AG08396 (cell line): ENCODE measurements at regions not wholly inside any gene's neighbourhood (a gene's known extent, or its start where the extent isn't known, plus 50 kb on each side); places are given as distances from the start of the nearest gene placed in this dataset.
A peak's percentile ranks its signal among the peaks of the same experiment; 100 is the strongest.
"Not testable (repeated sequence)": the region's sequence is repeated elsewhere in the genome, so short reads cannot be mapped to it uniquely, and the experiment has no call there.

Source experiments
- DNase-seq: peaks from one replicate; pipeline ENCODE4 v3.0.0; 2012; ENCODE audit warnings: low spot score, mixed read lengths

DNA sequence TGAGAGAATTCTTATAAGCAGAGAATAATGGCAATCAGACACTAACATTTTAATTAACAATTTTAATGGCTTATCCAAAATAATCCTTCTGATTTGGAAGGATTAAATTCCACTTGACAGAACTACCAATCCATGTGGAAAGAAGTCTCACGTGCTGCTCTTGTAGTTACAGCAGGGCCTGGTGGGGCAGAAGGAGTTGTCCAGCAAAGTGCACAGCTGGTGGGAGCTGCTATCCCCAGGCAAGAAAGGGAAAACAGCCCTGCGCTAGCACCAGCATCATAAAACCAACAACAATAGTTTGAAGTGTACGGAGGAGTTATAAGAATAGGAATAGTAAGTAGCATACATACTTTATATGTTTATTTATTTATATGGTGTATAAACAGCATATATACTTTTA lies 127.4 kb upstream of the TRIM2 start:
- DNase-seq = no peak

DNA sequence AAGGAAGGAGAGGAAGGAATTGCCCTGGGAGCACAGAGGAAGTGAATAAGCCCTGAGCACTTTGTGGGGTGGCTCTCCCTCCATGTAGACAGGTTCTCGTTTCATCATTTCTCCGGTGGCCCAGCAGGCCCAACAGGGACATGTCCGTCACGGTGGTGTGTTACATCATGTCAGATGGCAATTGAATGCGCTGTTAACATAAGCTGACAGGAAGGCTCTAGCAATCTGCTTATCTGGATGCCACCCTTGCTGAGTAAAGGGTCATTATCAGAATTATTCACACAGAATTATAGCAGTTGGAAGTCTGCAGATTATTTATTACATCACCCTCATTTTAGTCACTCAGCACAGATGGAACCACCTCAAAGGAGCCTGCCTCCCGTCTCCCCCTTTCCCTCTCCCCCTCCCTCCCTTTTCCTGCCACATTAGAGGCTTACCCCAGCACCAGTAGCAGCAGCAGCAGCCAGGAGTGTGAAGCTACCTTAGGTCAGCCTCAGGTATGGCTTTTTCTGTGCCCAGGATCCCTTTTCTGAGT lies 124.3 kb upstream of the TRIM2 start:
- no peak for DNase-seq

DNA sequence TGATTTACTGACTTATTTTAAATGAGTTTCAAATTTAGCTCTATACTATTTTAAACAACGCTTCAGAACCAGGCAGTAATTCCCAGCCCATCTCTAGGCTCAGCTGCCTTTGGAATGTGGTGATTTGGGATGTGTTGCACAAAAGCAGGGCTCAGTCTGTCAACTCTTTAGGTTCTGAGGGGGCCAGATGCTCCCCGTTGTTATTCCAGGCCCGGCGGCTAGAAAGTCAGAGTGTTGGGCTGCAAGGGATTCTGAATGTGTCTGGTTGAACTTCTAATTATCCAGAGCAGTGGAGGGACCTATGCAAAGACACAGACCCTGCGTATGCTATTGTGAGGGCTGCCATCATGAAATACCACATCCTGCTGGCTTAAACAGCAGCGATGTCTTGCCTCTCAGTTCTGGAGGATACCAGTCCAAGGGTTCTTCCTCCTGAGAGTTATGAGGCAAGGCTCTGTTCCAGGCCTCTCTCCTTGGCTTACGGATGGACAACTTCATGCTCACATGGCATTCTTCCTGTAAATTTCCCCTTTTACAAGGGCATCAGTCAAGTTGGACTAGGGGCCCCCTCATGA lies 123.2 kb upstream of the TRIM2 start:
- no peak for DNase-seq

DNA sequence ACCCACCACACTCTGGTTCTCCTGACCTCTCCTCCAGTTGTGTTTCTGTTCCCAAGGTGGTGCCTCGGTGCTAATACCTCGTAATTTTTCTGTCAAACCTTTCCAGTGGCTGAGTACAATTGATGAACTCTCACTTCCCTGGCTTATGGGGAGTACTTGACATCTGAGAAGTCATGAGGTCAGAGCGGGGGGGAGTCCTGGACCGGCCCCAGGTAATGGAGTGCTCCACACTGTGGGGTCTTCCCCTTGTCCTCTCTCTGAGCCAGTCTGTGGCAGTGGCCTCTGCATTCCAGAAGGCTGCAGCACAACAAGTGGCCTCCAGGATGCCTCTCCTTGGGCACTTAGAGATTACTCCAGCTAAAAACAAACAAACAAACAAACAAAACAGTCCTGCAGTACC lies 122.5 kb upstream of the TRIM2 start:
- no peak for DNase-seq

DNA sequence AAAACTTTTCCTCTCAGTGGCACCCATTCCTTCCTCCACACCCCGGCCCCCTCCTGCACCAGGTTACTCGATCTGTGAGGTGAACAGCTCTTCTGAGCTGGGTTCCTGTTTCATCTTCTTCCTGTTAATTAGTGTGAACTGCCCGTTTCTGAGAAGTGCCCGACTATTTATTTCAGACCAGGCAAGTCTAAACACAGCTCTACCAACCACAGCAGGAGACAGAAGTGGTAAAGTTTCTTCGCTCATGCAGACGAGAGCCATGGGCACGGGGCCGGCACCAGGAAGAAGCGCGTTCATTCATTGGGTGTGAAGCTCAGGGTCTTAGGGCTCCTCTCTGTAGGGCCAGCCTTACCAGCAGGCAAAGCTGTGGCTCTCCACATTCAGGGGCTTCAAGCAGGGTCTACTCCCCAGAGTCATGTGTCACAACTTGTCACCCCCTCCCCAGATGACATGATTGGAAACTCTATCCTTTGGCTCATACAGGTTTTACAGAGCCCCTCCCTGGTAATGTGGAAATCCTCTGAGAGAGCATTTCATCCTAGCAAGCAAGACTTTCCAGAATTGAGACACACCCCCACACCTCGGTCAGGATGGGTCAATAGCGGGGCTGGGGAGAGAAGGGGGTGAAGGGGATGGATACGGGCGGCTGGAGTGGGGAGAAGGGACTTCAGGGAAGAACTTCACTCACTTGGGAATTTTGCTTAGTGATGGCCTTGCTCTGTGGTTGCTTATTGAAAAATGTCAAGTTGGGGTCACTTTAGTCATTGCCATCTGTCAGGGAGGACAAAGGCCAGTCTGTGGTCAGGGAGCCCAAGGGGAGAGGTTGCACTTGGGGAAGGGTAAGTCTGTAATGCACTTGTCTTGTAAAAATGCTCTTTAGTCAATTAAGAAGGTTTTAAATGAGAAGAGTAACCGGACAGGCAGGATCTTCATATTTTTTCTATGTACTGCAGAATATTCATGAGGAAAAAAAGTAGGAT lies 121.6 kb upstream of the TRIM2 start:
- DNase-seq = no peak

DNA sequence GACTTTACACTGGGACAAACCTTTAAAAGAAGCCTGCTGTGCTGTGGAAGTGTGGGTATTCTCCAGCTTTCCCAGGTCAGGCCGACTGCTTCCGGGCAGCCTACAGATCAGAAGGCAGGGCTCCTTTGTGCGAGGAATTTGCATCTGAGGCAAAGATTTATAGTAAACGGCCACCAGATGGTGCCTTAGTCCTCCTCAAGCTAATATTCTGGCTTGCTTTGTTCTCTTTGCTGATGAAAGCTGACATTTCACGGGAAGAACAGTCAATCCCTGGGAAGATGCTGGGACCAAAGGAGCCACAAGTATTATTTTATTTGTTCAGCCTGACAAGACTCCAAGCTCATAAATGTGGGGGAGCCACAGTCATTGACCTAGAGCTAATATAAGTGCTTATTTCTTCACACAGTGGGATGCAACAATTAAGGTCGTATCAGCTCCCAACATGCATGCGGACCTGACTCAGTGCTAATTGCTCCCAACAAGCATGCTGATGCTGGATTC lies 120.7 kb upstream of the TRIM2 start:
- peak; percentile 77 for DNase-seq

DNA sequence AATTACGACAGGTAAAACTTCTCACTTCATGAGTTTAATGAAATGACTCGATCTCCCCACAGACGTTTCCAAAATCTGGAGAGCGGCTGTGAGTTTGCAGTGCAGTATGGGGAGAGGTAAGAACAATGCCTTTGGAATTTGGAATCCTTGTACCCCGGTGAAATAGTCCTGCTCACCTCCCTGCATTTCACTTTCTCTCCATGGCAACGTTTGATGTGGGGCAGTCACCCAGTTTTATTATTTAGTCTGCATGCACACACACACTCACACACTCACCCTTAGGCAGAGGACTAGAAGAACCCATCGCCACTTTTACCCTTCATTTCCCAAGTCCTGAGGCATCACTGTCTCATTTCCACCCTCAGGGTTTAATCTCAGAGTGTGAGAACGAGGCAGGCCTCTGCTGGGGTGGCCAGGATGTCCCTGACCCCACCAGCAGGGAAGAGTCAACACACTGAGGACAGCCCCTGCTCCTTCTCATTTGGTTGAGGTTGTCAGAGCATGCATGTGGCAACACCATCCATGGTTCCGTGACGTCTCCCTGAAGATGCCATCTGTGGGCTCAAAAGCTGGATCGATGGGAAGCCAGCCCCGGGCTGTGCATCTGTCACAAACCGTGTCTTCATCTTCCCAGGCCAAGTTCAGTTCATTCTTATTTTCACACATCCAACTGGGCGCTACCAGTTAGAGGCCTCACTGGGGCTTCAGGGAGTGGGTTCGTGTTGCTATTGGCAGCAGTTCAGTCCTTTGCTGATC lies 119.8 kb upstream of the TRIM2 start:
- DNase-seq = no peak

DNA sequence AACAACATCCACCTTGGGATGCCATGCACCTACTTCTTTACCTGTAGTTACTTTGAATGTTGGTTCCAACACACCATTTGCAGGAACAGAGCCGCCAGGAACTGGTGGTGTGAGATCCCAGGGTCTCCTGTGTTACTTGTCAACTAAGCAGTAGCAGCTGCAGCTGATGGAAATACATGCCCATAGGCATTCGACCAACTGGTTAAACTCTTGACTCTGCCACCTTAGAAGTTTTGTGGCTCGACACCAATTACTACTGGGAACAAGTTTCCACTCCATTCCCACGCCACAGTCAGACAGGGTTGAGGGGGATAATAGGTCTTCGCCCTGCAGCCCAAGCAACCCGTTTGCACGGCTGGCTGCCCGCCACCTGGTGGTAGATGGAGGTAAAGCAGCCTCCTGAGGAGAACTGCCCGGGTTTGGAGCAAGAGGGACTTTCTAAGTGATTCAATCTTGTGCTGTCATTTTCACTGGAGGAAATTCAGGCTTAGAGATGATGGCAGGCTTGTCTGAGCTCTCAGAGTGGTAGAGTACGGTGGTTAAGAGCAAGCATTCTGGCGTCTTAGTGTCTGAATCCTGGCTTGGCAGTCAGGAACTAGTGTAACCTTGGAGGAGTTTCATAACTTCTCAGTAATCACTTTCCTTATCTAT lies 119.1 kb upstream of the TRIM2 start:
- DNase-seq = peak; percentile 71

DNA sequence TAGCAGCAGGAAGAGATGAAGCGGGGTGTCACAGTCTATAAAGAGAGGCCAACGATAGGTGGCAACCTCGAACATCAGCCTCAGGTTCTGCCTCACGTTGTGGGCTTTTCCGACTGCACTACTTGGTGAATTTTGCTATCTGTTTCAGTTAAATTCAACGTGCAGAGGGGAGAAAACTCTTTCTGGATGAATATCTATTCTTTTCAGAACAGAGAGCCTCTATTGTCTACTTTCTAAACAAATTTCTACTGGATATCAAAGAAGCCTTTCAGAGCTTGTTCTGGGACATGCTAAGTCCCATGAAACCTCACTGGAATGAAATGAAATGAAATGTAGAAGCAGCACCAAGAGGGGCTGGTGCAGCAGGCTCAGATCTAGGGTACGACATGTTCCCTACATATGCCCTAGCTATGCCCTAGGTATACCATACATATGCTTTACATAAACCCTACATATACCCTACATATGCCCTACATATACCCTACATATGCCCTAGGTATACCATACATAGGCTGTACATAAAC lies 116.5 kb upstream of the TRIM2 start:
- DNase-seq = no peak

DNA sequence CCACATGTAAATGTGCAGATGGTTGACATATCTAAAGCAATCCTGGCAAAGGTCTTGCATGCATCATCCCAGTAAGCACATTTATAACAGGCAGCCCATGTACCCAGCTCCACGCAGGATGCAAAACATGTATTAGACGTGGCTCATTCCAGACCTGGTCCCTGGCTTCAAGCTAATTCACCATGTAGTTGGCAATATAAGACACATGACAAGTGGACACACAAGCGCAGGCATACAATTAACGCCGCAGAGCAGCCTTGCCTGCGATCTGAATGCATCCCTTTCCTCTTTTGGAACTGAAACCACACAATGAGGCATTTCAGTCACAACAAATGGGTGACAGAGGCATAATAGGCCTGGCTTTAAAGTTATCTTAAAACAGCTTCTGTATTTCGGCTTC lies 114.5 kb upstream of the TRIM2 start:
- DNase-seq = no peak

DNA sequence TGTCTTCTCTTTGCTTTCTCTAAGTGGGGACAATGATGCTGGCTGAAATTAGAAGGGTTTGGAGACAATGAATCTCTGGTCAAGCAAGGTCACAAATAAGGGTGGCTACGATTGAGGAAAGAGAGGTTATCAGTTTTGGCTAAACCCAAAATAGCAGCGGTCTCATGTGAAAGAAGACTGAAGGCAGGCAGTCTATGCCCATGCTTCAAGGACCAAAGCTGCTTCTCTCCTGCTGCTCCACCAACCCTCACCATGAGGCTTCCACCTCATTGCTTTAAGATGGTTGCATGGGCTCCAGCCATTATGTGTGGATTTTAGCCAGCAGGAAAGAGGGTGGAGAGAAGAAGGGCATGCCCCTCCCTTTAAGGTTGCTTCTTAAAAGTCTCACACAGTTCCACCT lies 114.1 kb upstream of the TRIM2 start:
- no peak for DNase-seq

DNA sequence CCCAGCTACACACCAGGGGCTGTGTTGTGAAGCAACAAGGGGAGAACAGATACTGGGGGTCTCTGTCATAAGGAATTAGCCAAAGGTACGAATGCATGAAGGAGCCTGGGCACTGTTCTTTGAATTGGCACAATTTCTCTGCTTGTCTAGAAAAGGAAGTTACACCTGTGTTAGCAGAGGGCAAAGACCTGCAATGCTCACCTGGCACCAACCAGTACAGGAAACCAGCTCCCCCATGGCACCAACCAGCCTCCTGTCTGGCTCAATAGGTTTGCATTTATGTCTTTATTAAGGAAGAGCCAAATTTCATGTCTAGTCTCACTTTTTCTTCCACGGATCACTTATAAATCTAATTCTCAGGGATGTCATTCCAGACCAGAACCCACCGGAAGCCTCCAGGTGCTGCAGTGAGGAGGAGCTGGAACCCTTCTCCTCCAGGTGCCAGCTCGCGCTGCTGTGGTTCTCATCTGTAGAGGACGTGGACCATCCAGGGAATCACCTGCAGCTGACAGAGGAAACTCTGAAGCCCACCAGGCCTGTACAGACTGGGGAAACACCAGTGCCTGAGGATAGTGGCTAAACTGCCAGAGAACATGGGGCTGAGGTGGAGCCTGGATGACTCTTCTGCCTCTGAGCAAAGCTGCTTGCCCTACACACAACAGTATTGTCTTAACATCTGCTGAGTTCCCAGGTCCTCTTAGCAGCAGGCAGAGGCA lies 113.4 kb upstream of the TRIM2 start:
- DNase-seq = no peak

DNA sequence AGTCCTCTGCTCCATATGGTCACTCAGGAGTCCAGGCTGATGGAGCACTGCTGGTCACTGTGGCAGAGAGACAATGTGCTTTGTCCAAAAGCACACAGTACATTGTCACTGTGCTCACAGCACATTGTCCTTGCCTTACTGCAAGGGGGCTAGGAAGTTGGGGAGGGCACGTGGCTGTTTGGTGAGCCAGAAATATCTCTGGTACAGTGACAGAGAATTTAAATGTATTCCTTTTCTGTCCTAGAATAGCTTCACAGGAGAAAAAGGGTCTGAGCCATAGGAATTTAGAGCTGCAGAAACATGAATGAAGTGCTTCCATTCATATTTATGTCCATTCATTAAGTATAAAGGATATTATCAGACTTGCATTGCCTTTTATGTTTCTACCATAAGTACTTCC lies 110.8 kb upstream of the TRIM2 start:
- no peak for DNase-seq

DNA sequence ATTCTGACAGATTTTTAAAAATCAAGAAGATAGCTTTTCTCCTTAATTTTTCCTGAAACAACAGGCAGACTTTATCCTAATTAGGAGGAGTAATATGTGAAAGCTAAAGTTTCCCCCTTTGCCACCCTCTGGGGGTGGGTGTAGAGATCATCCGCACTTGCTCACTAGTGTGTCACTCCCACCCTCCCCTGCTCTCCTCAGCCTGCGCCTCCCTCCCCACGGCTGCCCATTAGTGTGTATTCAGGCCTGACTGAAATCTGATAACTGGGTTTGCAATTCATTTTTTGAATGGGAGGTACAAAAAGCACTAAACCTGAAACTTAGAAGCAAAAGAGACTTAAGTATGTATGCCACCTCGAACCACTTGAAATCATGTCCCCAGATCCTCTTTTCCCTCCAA lies 110.4 kb upstream of the TRIM2 start:
- no peak for DNase-seq

DNA sequence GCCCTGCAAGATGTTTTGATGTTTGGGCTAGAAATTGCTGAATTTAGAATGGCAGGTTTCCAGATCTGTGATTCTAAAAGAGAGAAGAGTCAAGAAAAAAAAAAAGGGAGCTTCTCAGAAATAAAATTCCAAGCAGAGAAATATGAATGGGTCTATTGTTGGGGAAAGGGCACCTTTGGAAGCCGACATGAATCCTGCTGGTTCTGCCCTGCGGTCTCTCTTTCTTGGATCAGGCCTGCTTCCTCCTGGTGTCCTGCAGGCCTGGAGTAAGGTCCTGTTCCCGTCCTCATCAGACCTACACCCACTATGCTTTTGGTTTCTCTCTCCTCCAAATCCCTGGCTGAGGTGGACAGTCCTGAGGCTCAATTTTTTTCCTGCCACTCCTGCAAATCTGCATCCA lies 109.8 kb upstream of the TRIM2 start:
- DNase-seq = no peak

DNA sequence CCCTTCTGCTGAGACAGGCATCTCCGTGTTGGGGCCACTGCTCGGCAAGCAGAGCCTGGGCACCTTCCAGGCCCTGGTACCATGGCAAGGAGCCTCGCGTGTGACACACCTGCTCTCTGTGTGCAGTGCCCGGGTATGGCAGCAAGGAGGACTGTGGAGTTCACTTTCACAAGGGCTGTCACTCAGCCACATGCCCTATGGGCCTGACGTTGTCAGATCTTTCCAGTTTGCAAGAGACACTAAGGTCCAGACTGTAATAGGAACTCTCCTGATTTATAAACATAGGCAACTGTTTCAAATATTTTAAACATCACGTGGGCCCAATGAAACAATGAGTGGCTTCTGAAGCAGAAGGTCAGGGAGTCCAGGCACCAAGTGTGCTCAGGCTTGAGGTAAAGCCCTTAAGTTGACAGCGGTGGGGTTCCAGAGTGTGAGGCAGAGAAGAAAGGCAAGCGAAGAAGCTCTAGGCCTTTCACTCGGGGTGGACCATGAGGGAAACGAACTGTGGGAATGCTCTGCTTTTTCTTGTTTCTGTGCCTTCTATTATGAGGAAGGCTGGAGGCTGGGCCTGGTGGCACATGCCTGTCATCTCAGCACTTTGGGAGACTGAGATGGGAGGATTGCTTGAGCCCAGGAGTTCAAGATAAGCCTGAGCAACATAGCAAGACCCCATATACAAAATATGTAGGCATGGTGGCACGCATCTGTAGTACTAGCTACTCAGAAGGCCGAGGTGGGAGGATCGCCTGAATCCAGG lies 108.6 kb upstream of the TRIM2 start:
- no peak for DNase-seq

DNA sequence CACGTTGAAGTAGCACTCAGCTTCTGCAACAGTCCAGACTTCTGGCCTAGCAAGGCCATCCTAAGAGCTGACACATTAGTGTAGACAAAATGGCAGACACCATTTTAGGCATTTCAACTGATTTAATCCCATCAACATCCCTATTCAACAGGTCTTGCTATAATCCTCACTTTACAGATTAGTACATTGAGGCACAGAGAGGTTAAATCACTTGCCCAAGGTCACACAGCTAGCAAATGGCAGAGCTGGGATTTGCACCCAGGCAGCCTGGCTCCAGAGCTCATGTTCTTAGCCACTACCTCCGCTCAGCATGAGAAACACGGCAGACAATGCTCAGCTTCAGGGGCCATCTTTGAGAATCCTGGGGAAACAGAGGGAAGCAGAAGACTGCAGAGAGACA lies 107.9 kb upstream of the TRIM2 start:
- no peak for DNase-seq

DNA sequence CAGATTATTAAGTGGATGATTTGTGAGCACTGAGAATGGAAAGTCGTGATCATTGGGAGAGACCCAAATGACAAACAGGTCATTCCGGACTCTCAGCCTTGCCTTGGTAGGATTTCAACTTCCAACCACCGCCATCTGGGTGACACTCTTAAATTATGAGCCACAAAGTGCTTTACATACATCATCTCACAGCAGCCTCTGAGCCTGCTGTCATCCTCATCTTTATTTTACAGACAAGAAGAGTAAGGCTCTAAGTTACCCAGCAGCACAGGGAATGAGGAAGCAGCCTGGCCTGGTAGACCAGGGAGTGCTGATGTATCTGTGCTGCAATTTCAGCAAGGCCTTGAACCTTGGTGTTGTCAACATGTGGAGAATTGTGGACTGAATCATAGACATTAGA lies 105.8 kb upstream of the TRIM2 start:
- no peak for DNase-seq

DNA sequence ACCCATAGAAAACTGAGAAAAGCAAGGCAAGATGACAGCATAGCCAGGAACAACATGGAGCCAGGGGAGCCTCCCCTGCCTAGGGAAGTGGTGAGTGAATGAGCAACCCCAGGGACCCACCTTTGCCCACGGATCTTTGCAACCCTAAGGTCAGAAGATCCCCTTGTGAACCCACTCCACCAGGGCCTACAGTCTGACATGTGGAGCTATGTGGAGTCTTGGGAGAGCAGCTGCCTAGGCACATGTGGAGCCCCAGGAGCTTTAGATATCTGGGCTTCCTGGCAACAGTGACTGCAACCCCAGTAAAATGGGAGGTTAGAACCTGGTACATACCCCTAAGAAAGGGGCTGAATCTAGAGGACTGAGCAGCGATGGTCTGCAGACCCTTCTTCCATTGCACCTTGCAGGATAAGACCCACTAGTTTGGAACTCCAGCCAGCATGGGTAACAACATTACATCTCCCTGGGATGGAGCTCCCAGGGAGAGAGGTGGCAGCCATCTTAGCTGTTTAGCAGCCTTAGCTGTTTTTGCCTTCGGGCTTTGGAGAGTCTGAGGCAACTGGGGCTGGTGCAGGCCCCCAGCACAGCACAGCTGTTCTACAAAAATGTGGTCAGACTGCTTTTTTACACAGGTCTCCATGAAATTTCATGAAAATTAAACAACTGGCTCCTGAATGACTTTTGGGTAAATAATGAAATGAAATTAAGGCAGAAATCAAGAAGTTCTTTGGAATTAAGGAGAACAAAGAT lies 104.7 kb upstream of the TRIM2 start:
- DNase-seq = no peak

DNA sequence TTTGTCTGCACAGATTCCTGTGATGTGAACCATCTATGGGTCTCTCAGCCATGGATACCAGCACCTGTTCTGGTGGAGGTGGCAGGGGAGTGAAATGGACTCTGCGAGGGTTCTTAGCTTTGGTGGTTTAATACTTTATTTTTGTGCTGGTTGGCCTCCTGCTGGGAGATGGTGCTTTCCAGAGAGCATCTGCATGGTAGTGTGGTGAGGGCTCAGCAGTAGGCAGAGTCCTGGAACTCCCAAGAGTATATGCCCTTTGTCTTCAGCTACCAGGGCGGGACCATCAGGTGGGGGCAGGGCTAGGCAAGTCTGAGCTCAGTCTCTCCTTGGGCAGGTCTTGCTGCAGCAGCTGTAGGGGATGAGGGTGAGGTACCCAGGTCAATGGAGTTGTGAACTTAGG lies 97.5 kb upstream of the TRIM2 start:
- not testable (repeated sequence) for DNase-seq
